GM19468 (cell line): ENCODE measurements at regions not wholly inside any gene's neighbourhood (a gene's known extent, or its start where the extent isn't known, plus 50 kb on each side); places are given as distances from the start of the nearest gene placed in this dataset.

Experiments used
- ATAC-seq: cut with Tn5 transposase; IDR thresholded peaks from one replicate; pipeline ENCODE4 v1.9.1; 2021; ENCODE audit warnings: mild to moderate bottlenecking, moderate library complexity, moderate number of reproducible peaks; ENCODE audit not compliant: unreplicated experiment; ENCODE audit errors: extremely low read depth

- no peak for ATAC-seq
Observed at GRCh38 chr6:133166766-133167165, 74.4 kb upstream of the EYA4 start.

GRCh38 chr6:133169901-133170300, 71.3 kb upstream of the EYA4 start:
- no peak for ATAC-seq

- no peak for ATAC-seq
Observed at GRCh38 chr6:133170602-133171001, 70.6 kb upstream of the EYA4 start.

GRCh38 chr6:133171989-133172604, 69.1 kb upstream of the EYA4 start:
- no peak for ATAC-seq

- ATAC-seq = no peak
Observed at GRCh38 chr6:133173276-133173675, 67.9 kb upstream of the EYA4 start.

- no peak for ATAC-seq
Observed at GRCh38 chr6:133179481-133179880, 61.7 kb upstream of the EYA4 start.

- ATAC-seq = no peak
Observed at GRCh38 chr6:133183691-133184090, 57.5 kb upstream of the EYA4 start.

GRCh38 chr6:133184798-133185372, 56.3 kb upstream of the EYA4 start:
- no peak for ATAC-seq

- ATAC-seq = no peak
Observed at GRCh38 chr6:133185731-133186130, 55.4 kb upstream of the EYA4 start.

GRCh38 chr6:133187114-133187513, 54.0 kb upstream of the EYA4 start:
- ATAC-seq = no peak

GRCh38 chr6:133187657-133188453, 53.3 kb upstream of the EYA4 start:
- ATAC-seq = no peak

- ATAC-seq = no peak
Observed at GRCh38 chr6:133190912-133191311, 50.2 kb upstream of the EYA4 start.

GRCh38 chr6:133191323-133191722, 49.8 kb upstream of the EYA4 start:
- no peak for ATAC-seq
